GM12865 (cell line): ENCODE measurements at regions not wholly inside any gene's neighbourhood (a gene's known extent, or its start where the extent isn't known, plus 50 kb on each side); places are given as distances from the start of the nearest gene placed in this dataset.
"Not testable (repeated sequence)": the region's sequence is repeated elsewhere in the genome, so short reads cannot be mapped to it uniquely, and the experiment has no call there.

ENCODE experiments used
- DNase-seq: peaks from one replicate; pipeline ENCODE4 v3.0.0; 2010; ENCODE audit warnings: low read depth
- H3K4me3 ChIP-seq: 2 replicates; pipeline ENCODE4 v1.5.1; 2011; ENCODE audit warnings: mild to moderate bottlenecking, low read depth, low read length, control low read depth
- TF ChIP-seq, protein P1 (sequence below): IDR thresholded peaks from 2 replicates; pipeline ENCODE4 v1.5.1; 2011; ENCODE audit warnings: low read length, control low read depth, low read depth, inconsistent platforms; ENCODE audit not compliant: insufficient read depth; ENCODE audit errors: missing control alignments

DNA sequence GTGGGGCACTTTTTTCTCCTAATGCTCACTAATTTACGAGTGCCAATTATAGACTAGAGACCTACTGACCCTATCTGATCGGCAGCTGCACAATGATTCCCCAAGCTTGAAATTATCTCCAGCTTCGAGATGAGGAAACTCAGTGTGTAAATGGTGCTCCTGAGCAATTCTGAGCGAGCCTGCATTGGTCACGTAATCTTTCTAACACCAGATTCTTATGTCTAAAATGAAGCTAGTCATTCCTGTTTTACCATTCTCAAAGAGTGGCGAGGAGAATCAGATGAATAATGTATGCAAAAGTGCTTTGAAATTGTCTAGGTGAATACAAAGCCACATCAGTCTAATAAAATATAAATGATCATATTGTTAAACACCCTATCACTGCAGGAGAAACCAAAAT lies 318.1 kb upstream of the FAM78B start:
- TF ChIP-seq, protein P1, sequence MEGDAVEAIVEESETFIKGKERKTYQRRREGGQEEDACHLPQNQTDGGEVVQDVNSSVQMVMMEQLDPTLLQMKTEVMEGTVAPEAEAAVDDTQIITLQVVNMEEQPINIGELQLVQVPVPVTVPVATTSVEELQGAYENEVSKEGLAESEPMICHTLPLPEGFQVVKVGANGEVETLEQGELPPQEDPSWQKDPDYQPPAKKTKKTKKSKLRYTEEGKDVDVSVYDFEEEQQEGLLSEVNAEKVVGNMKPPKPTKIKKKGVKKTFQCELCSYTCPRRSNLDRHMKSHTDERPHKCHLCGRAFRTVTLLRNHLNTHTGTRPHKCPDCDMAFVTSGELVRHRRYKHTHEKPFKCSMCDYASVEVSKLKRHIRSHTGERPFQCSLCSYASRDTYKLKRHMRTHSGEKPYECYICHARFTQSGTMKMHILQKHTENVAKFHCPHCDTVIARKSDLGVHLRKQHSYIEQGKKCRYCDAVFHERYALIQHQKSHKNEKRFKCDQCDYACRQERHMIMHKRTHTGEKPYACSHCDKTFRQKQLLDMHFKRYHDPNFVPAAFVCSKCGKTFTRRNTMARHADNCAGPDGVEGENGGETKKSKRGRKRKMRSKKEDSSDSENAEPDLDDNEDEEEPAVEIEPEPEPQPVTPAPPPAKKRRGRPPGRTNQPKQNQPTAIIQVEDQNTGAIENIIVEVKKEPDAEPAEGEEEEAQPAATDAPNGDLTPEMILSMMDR, result no peak
- no peak overlapping the region for H3K4me3 ChIP-seq
- no peak for DNase-seq

- TF ChIP-seq, protein P1, result no peak
- DNase-seq, result no peak
- no peak overlapping the region for H3K4me3 ChIP-seq
Measured at GRCh38 chr1:166485620-166486019, 318.8 kb upstream of the FAM78B start.

DNA sequence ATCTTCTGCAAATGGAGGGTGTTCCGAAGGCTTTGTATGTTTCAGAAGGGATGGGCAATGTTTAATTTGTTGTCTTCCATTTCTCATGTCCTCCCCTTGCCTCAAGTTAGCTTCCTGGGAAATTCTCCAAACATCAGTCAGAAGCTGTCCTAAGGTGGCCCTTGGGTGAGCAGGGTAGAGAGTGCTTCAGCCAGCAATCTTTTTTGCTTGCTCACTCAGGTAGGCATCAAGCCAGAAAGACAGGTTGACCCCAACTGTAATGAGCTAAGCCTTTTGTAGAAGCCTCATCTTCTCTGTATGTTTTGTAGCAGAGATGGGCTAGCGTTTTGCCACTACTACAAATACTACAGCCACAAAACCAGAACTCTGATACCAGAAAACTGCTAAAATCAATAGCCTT lies 321.5 kb upstream of the FAM78B start:
- no peak for DNase-seq
- TF ChIP-seq, protein P1, result no peak
- no peak overlapping the region for H3K4me3 ChIP-seq

- no peak for DNase-seq
- TF ChIP-seq, protein P1, result no peak
- peak overlapping the region; percentile 86 for H3K4me3 ChIP-seq
Measured at GRCh38 chr1:166489356-166489669, 322.5 kb upstream of the FAM78B start.

GRCh38 chr1:166489670-166490436 lies 323.1 kb upstream of the FAM78B start:
- DNase-seq, result peak; percentile 88
- TF ChIP-seq, protein P1, result no peak
- H3K4me3 ChIP-seq, result peak overlapping the region; percentile 86

DNA sequence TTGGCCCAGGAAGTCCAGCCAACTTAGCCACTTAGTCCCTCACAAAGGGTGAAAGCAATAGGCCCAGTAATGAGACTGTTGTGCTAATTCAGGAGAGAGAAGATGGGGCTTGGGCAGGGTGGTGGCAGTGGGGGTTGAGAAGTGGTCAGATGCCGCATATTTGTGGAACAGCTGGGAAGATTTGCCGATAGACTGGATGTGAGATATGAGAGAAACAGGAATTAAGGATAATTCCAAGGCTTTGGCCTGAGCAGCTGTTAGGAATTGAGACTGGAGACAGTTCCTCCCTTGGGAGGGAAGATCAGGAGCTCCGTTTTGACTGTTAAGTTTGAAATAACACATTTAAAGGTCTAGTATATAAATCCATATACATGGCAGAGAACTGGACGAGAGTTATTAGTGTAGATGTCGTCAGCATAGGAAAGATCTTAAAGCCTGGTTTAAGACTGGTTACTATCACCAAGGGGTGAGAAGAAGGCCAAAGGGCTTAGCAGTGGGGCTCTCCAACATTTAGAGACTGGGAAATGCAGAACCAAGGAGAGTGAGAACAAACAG lies 323.7 kb upstream of the FAM78B start:
- no peak for DNase-seq

DNA sequence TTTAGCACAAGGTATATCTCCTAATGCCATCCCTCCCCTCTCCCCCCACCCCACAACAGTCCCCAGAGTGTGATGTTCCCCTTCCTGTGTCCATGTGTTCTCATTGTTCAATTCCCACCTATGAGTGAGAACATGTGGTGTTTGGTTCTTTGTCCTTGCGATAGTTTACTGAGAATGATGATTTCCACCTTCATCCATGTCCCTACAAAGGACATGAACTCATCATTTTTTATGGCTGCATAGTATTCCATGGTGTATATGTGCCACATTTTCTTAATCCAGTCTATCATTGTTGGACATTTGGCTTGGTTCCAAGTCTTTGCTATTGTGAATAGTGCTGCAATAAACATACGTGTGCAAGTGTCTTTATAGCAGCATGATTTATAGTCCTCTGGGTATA lies 327.0 kb upstream of the FAM78B start:
- not testable (repeated sequence) for DNase-seq, H3K4me3 ChIP-seq

More for the DNA sequence above, 323.7 kb upstream of the FAM78B start:
- TF ChIP-seq, protein P1, result no peak
- H3K4me3 ChIP-seq, result peak overlapping the region; percentile 86
